Endothelial cell (in vitro differentiated cells): ENCODE measurements at regions not wholly inside any gene's neighbourhood (a gene's known extent, or its start where the extent isn't known, plus 50 kb on each side); places are given as distances from the start of the nearest gene placed in this dataset.

Experiments
- DNase-seq: peaks from one replicate; pipeline ENCODE4 v3.0.0; 2021; ENCODE audit warnings: low spot score
- H3K27ac Mint-ChIP-seq: one replicate; pipeline ENCODE4 v1.8.0; 2021; ENCODE audit warnings: mixed read lengths, inconsistent platforms; ENCODE audit not compliant: unreplicated experiment
- H3K27me3 Mint-ChIP-seq: one replicate; pipeline ENCODE4 v1.8.0; 2021; ENCODE audit warnings: mild to moderate bottlenecking, moderate library complexity, mixed read lengths, inconsistent platforms; ENCODE audit not compliant: unreplicated experiment
- H3K36me3 Mint-ChIP-seq: one replicate; pipeline ENCODE4 v1.8.0; 2021; ENCODE audit warnings: mild to moderate bottlenecking, low read depth, mixed read lengths, inconsistent platforms; ENCODE audit not compliant: unreplicated experiment
- H3K4me1 Mint-ChIP-seq: one replicate; pipeline ENCODE4 v1.8.0; 2021; ENCODE audit warnings: mild to moderate bottlenecking, mixed read lengths, inconsistent platforms; ENCODE audit not compliant: unreplicated experiment
- H3K4me3 Mint-ChIP-seq: one replicate; pipeline ENCODE4 v1.8.0; 2021; ENCODE audit warnings: mild to moderate bottlenecking, mixed read lengths, inconsistent platforms; ENCODE audit not compliant: unreplicated experiment
- H3K9me3 Mint-ChIP-seq: one replicate; pipeline ENCODE4 v1.8.0; 2021; ENCODE audit warnings: mixed read lengths, inconsistent platforms; ENCODE audit not compliant: unreplicated experiment
- CTCF ChIP-seq: fragments of 200-600 bp; sonication (generic); IDR thresholded peaks from one replicate; pipeline ENCODE4 v1.5.0; 2021; ENCODE audit warnings: antibody characterized with exemption; ENCODE audit not compliant: unreplicated experiment

GRCh38 chr3:187899246-187899645 lies 154.0 kb upstream of the BCL6 start:
- DNase-seq: no peak
- peaks cover 2% of the 10 kb centered on the region for H3K27me3 Mint-ChIP-seq
- no peaks in the 10 kb centered on the region for H3K9me3 Mint-ChIP-seq
- H3K36me3 Mint-ChIP-seq: no peaks in the 10 kb centered on the region
- no peak overlapping the region for H3K4me3 Mint-ChIP-seq
- H3K4me1 Mint-ChIP-seq: no peaks in the 10 kb centered on the region
- TF ChIP-seq CTCF: no peak
- H3K27ac Mint-ChIP-seq: no peak overlapping the region

GRCh38 chr3:187900993-187901755 lies 155.9 kb upstream of the BCL6 start:
- no peak overlapping the region for H3K4me3 Mint-ChIP-seq

GRCh38 chr3:187902041-187902471 lies 156.8 kb upstream of the BCL6 start:
- H3K36me3 Mint-ChIP-seq: no peaks in the 10 kb centered on the region
- H3K27me3 Mint-ChIP-seq: no peaks in the 10 kb centered on the region
- H3K27ac Mint-ChIP-seq: no peak overlapping the region
- no peaks in the 10 kb centered on the region for H3K4me1 Mint-ChIP-seq
- H3K4me3 Mint-ChIP-seq: no peak overlapping the region
- TF ChIP-seq CTCF: no peak
- H3K9me3 Mint-ChIP-seq: no peaks in the 10 kb centered on the region
- no peak for DNase-seq

More at GRCh38 chr3:187900993-187901755, 155.9 kb upstream of the BCL6 start:
- Mint-ChIP-seq H3K4me1 (no peaks in the 10 kb centered on the region), H3K27ac (no peak overlapping the region), H3K36me3 (no peaks in the 10 kb centered on the region), H3K9me3 (no peaks in the 10 kb centered on the region), H3K27me3 (peaks cover 2% of the 10 kb centered on the region)
- no peak for DNase-seq
- TF ChIP-seq CTCF: no peak

- Mint-ChIP-seq H3K27me3 (no peaks in the 10 kb centered on the region), H3K4me3 (no peak overlapping the region), H3K4me1 (no peaks in the 10 kb centered on the region), H3K27ac (no peak overlapping the region), H3K36me3 (no peaks in the 10 kb centered on the region), H3K9me3 (no peaks in the 10 kb centered on the region)
- TF ChIP-seq CTCF: no peak
- DNase-seq: no peak
Observed at GRCh38 chr3:187902936-187903335, 157.7 kb upstream of the BCL6 start.

- Mint-ChIP-seq H3K27me3 (no peaks in the 10 kb centered on the region), H3K36me3 (no peaks in the 10 kb centered on the region), H3K4me3 (no peak overlapping the region), H3K27ac (no peak overlapping the region), H3K9me3 (no peaks in the 10 kb centered on the region), H3K4me1 (no peaks in the 10 kb centered on the region)
- DNase-seq: no peak
- TF ChIP-seq CTCF: no peak
Observed at GRCh38 chr3:187903697-187904096, 158.4 kb upstream of the BCL6 start.
